Gastrocnemius medialis (tissue), 4 donors: ENCODE measurements at regions not wholly inside any gene's neighbourhood (a gene's known extent, or its start where the extent isn't known, plus 50 kb on each side); places are given as distances from the start of the nearest gene placed in this dataset.

Experiments used
- ATAC-seq, 2 donors: fragments of 150-250 bp; one replicate each; pipeline ENCODE4 v1.9.1; 2016
- DNase-seq, 2 donors: peaks; one replicate each; pipeline ENCODE4 v3.0.0-alpha.2; 2019
- H3K27ac ChIP-seq, 4 donors: fragments of 200-600 bp; sonication (generic); 1 replicate in 1 of 4; 2 replicates in 3 of 4; pipeline ENCODE4 v1.5.1; 2016 to 2018; ENCODE audit warnings: mild to moderate bottlenecking in 2 of 4, moderate library complexity in 1 of 4
- H3K27me3 ChIP-seq, 3 donors: fragments of 200-600 bp; sonication (generic) in 2 of 3; 1 replicate in 1 of 3; 2 replicates in 2 of 3; pipeline versions ENCODE4 v1.5.1 to v1.6.0; 2016 to 2019; ENCODE audit warnings: mild to moderate bottlenecking in 1 of 3, moderate library complexity in 1 of 3
- H3K36me3 ChIP-seq, 2 donors: fragments of 200-600 bp; sonication (generic) in 1 of 2; one replicate each; pipeline ENCODE4 v1.5.1; 2017 to 2018
- H3K4me1 ChIP-seq, 2 donors: fragments of 200-600 bp; sonication (generic) in 1 of 2; one replicate each; pipeline ENCODE4 v1.5.1; 2016 to 2017; ENCODE audit warnings: mild to moderate bottlenecking in 2 of 2
- H3K4me3 ChIP-seq, 4 donors: fragments of 200-600 bp; sonication (generic) in 3 of 4; 1 replicate in 1 of 4; 2 replicates in 3 of 4; pipeline ENCODE4 v1.5.1; 2016 to 2019; ENCODE audit warnings: mild to moderate bottlenecking in 2 of 4
- H3K9me3 ChIP-seq, 3 donors: fragments of 200-600 bp; sonication (generic) in 2 of 3; 1 replicate in 1 of 3; 2 replicates in 2 of 3; pipeline ENCODE4 v1.5.1; 2016 to 2019
- CTCF ChIP-seq, 5 experiments: fragments of 450-650 bp in 3 of 5; fragments of 200-600 bp in 2 of 5; sonication (generic) in 2 of 5; IDR thresholded peaks in 4 of 5; conservative IDR thresholded peaks in 1 of 5; 1 replicate in 4 of 5; 2 replicates in 1 of 5; pipeline ENCODE4 v1.5.1; 2016 to 2019; ENCODE audit warnings: antibody characterized with exemption in 5 of 5, mild to moderate bottlenecking in 3 of 5, moderate library complexity in 3 of 5
- POLR2A ChIP-seq, 2 donors: fragments of 450-650 bp; IDR thresholded peaks; one replicate each; pipeline ENCODE4 v1.6.1; 2017; ENCODE audit warnings: antibody characterized with exemption in 2 of 2, mild to moderate bottlenecking in 2 of 2, moderate library complexity in 2 of 2
- in situ Hi-C, 4 donors: fragments of 200-750 bp; cut with MboI; loops; one replicate each; pipeline versions ENCODE4 v1.15.0 to v1.8.0; 2017; ENCODE audit warnings: low sequenced_read_pairs in 4 of 4
- intact Hi-C: fragments of 100-400 bp; cut with DNase I; formaldehyde crosslinking; loops from one replicate; pipeline ENCODE4 v1.15.1; 2023; ENCODE audit warnings: low total_unique reads

GRCh38 chr10:6665847-6666246, 85.8 kb upstream of the PRKCQ start:
- TF ChIP-seq POLR2A (IDR thresholded peaks at IDR 0.05) (no peak), CTCF (IDR thresholded peaks at IDR 0.05 in 4 of 5, conservative IDR thresholded peaks at IDR 0.05 in 1 of 5) (no peak)
- Histone ChIP-seq H3K36me3 (no peaks in the 10 kb centered on the region), H3K4me3 (no peak overlapping the region), H3K4me1 (peaks cover 0 to 9% of the 10 kb centered on the region in 2 donors), H3K27me3 (no peaks in the 10 kb centered on the region), H3K9me3 (no peaks in the 10 kb centered on the region), H3K27ac (no peak overlapping the region)
- in situ Hi-C loops, result loop anchor here in 3 of 4 donors (10.0 to 25.0 kb wide), 3 partner anchors 221 to 251 kb away; no protein-coding TSS in a partner anchor
- no peak for ATAC-seq
- intact Hi-C loops, result loop anchor here (5.0 kb wide), 2 partner anchors 84 to 249 kb away; partner anchors contain the start of gene PRKCQ
- DNase-seq, result no peak

DNA sequence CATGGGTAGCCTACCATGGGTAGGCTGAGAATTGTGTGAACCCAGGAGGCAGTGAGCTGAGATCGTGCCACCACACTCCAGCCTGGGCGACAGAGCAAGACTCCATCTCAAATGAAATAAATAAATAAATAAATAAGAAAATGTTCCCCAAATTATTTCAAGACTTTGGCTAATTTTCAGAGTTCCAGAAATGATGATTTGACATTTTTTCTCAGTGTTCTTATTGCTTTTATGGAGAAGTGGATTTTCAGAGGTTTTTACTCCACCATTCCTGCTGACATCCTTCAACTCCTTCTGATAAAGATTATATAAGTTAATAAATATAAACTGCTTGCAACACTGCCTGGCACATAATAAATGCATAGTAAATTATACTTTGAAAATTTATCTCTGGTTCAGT, 80.4 kb upstream of the PRKCQ start:
- DNase-seq (no peak), ATAC-seq (no peak)
- Histone ChIP-seq H3K9me3 (no peaks in the 10 kb centered on the region), H3K27me3 (no peaks in the 10 kb centered on the region), H3K36me3 (no peaks in the 10 kb centered on the region), H3K27ac (no peak overlapping the region), H3K4me1 (no peaks in the 10 kb centered on the region), H3K4me3 (no peak overlapping the region)
- in situ Hi-C loops, result loop anchor here in 3 of 4 donors (10.0 to 25.0 kb wide), 3 partner anchors 216 to 246 kb away; no protein-coding TSS in a partner anchor
- no peak for TF ChIP-seq CTCF (IDR thresholded peaks at IDR 0.05 in 4 of 5, conservative IDR thresholded peaks at IDR 0.05 in 1 of 5)
- no peak for TF ChIP-seq POLR2A (IDR thresholded peaks at IDR 0.05)
- intact Hi-C loops, result no loop called here

- TF ChIP-seq CTCF (IDR thresholded peaks at IDR 0.05 in 4 of 5, conservative IDR thresholded peaks at IDR 0.05 in 1 of 5) (no peak), POLR2A (IDR thresholded peaks at IDR 0.05) (no peak)
Observed at GRCh38 chr10:6659451-6659850, 79.4 kb upstream of the PRKCQ start.

DNA sequence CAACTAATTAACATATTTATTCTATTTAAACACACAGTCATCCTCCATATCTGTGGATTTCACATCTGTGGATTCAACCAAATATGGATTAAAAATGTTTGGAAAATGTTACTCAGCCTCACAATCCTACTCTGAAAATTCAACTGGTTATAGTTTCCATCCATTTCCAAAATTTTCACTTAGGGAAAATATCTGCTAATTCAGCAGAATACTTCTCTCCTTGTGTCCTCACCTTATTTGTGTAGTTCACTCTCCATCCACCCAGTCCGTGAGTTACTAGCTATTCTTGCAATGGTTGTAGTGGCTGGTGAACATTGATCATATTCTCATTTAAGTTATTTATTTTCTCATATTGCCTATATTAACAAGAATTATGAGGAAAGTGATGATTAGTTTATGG, 77.6 kb upstream of the PRKCQ start:
- DNase-seq (no peak), ATAC-seq (no peak)
- in situ Hi-C loops, result loop anchor here in 2 of 4 donors (25.0 kb wide), 1 partner anchor 220 kb away; no protein-coding TSS in a partner anchor
- Histone ChIP-seq H3K36me3 (no peaks in the 10 kb centered on the region), H3K27ac (no peak overlapping the region), H3K27me3 (no peaks in the 10 kb centered on the region), H3K9me3 (no peaks in the 10 kb centered on the region), H3K4me3 (no peak overlapping the region), H3K4me1 (no peaks in the 10 kb centered on the region)
- TF ChIP-seq CTCF (IDR thresholded peaks at IDR 0.05 in 4 of 5, conservative IDR thresholded peaks at IDR 0.05 in 1 of 5) (no peak), POLR2A (IDR thresholded peaks at IDR 0.05) (no peak)
- intact Hi-C loops, result no loop called here

More at GRCh38 chr10:6659451-6659850, 79.4 kb upstream of the PRKCQ start:
- Histone ChIP-seq H3K9me3 (no peaks in the 10 kb centered on the region), H3K27me3 (no peaks in the 10 kb centered on the region), H3K27ac (no peak overlapping the region), H3K4me3 (no peak overlapping the region), H3K4me1 (no peaks in the 10 kb centered on the region), H3K36me3 (no peaks in the 10 kb centered on the region)
- in situ Hi-C loops, result loop anchor here in 2 of 4 donors (25.0 kb wide), 1 partner anchor 222 kb away; no protein-coding TSS in a partner anchor
- no peak for ATAC-seq
- intact Hi-C loops, result no loop called here
- no peak for DNase-seq

- H3K9me3 ChIP-seq, result no peaks in the 10 kb centered on the region
- no peak overlapping the region for H3K27ac ChIP-seq
- intact Hi-C loops (no loop called here), in situ Hi-C loops (loop anchor here in 2 of 4 donors (25.0 kb wide), 1 partner anchor 220 kb away; no protein-coding TSS in a partner anchor)
- H3K36me3 ChIP-seq, result no peaks in the 10 kb centered on the region
- TF ChIP-seq CTCF (IDR thresholded peaks at IDR 0.05 in 4 of 5, conservative IDR thresholded peaks at IDR 0.05 in 1 of 5) (no peak), POLR2A (IDR thresholded peaks at IDR 0.05) (no peak)
- H3K27me3 ChIP-seq, result no peaks in the 10 kb centered on the region
- ATAC-seq (no peak), DNase-seq (no peak)
- no peaks in the 10 kb centered on the region for H3K4me1 ChIP-seq
- no peak overlapping the region for H3K4me3 ChIP-seq
Observed at GRCh38 chr10:6657196-6657595, 77.1 kb upstream of the PRKCQ start.
